Prostate gland (tissue), 2 donors: ENCODE measurements at regions not wholly inside any gene's neighbourhood (a gene's known extent, or its start where the extent isn't known, plus 50 kb on each side); places are given as distances from the start of the nearest gene placed in this dataset.

ENCODE experiments used
- POLR2A ChIP-seq: fragments of 450-650 bp; IDR thresholded peaks from one replicate; pipeline ENCODE4 v1.6.1; 2016; ENCODE audit warnings: antibody characterized with exemption, mild to moderate bottlenecking
- TF ChIP-seq, protein P1 (sequence below), 4 experiments: fragments of 200-600 bp in 2 of 4; fragments of 450-650 bp in 2 of 4; sonication (generic) in 2 of 4; IDR thresholded peaks; 1 replicate in 3 of 4; 2 replicates in 1 of 4; pipeline ENCODE4 v1.5.1; 2016 to 2019; ENCODE audit warnings: antibody characterized with exemption in 4 of 4, mild to moderate bottlenecking in 2 of 4, moderate library complexity in 2 of 4

GRCh38 chr11:122414406-122415018 is 241.0 kb upstream of the UBASH3B start:
- no peak for TF ChIP-seq POLR2A
- TF ChIP-seq, protein P1, sequence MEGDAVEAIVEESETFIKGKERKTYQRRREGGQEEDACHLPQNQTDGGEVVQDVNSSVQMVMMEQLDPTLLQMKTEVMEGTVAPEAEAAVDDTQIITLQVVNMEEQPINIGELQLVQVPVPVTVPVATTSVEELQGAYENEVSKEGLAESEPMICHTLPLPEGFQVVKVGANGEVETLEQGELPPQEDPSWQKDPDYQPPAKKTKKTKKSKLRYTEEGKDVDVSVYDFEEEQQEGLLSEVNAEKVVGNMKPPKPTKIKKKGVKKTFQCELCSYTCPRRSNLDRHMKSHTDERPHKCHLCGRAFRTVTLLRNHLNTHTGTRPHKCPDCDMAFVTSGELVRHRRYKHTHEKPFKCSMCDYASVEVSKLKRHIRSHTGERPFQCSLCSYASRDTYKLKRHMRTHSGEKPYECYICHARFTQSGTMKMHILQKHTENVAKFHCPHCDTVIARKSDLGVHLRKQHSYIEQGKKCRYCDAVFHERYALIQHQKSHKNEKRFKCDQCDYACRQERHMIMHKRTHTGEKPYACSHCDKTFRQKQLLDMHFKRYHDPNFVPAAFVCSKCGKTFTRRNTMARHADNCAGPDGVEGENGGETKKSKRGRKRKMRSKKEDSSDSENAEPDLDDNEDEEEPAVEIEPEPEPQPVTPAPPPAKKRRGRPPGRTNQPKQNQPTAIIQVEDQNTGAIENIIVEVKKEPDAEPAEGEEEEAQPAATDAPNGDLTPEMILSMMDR (IDR thresholded peaks at IDR 0.05): no peak
